ENCODE measurements at regions not wholly inside any gene's neighbourhood (a gene's known extent, or its start where the extent isn't known, plus 50 kb on each side); places are given as distances from the start of the nearest gene placed in this dataset.

GRCh38 chr2:136062066-136062837 lies 55.7 kb downstream of the CXCR4 start:
- DNase-seq (ENCODE audit: low spot score): no peak

DNA sequence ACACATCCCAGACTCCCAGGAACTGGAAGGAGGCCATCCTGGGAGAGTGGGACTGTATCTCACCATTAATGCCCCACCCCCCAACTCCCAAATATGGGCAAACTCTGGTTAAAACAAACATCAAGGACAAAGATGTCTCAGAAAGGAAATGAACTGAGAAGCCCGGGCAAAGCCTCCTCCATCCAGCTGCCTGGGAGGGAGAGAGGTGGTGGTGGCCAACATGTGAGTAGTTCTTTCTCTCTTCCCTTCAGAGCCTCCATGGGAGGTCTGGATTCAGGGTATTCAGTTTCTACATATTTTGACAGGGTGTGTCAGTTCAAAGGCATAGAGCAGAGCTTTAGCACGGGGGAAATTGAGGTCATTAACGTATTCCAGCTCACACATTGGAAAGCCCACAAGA lies 57.5 kb downstream of the CXCR4 start:
- DNase-seq (ENCODE audit: low spot score): no peak

DNA sequence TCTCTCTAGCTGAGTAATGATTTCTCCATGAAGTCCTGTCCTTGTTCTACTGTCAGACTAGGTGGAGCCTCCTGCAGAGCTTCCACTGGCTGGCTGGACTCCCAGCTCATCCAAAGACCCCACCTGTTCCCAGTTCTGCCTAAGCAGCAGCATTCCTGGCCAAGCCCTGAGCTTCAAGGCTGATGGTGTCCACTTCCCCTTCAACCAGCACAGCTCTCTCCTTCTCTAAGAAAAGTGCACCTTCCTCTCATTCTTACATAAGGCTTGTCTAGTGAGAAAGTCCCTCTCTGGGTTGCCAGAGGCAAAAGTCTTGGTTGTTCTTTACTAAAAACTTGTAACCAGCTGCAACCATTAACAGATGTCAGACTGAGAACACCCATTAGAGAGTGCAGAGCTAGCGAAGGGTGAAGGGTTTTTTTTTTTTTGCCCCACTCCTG lies 58.9 kb downstream of the CXCR4 start:
- no peak for DNase-seq (ENCODE audit: low spot score)

- DNase-seq (ENCODE audit: low spot score): no peak
Measured at GRCh38 chr2:136058262-136058661, 59.7 kb downstream of the CXCR4 start.

DNA sequence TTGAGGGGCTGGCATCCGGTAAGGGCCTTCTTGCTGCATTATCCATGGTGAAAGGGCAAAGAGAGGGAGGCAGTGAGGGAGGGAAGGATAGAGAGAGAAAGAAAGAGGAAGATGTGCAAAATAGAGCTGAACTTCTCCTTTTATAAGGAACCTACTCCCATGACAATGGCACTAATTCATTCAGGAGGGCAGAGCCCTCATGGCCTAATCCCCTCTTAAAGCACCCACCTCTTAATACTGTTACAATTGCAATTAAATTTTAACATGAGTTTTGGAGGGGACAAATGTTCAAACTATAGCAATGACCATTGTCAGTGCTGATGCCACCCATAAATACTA lies 60.2 kb downstream of the CXCR4 start:
- DNase-seq (ENCODE audit: low spot score): no peak

DNA sequence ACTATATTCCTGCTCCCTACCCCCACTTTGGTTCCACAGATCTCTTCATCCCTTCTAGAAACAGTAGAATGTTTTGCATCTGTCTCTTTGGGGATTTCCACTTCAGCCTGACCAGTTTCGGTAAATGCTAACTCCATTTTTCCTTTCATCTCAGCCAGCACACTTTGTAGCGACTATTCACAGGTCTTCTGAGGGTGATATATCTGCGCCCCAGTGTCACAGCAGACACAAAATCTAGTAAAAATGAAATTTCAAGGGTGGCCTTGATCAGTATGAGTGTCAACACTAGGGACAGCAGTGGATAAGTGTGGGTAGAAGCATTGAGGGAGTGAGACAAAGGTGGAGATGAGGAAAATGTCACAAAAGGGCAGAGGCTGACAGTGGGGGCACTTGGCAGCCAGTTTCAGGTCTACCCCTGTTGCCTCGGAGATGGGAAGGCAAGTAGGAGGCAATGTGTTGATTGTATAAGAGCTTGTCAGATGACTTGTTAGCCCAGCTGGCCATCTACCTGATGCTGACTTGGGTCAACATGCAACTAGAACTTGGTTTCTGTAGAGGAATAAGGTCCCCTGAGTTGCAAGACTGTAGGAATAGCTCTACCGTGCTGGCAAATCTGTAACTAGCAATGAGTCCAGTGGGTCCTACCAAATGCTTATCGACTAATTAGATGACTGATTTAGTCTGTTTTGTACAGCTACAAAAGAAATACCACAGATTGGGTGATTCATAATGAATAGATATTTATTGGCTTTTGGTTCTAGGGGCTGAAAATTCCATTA lies 60.7 kb downstream of the CXCR4 start:
- DNase-seq (ENCODE audit: low spot score): no peak

DNA sequence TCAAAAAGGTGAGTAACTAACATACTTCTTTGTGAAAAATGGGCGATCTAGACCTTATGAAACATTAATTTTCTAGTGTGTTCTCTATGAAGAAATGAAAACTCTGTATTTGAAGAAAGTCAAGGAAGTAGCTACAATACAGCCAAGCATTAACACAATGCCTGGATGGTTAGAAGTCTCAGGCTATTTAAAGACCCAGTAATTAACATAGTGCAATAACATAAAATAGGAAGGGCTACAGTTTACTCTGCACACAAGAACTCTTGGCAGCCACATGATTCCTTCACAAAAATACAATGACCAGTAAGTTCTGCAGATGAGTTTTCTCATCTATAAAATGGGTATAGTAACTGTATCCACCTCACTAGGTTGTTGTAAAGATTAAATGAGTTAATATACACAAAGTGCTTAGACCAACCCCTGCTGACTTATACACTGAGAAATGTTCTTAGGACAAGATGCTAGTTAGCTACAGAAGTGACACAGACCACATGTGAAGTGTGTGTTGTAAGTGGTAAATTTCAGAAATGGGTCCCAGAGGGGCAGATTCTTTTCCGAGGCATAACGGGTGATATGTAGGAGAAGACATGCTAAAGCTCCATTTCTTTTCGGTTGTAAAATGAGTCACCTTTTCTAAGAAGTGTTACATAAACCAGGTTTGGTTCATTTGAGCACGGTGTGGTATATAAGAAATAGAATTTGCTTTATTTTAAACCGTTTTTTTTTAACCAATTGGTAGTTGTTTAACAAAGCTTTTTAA lies 61.8 kb downstream of the CXCR4 start:
- no peak for DNase-seq (ENCODE audit: low spot score)

- DNase-seq (ENCODE audit: low spot score): no peak
Measured at GRCh38 chr2:136054856-136055255, 63.1 kb downstream of the CXCR4 start.

GRCh38 chr2:136052369-136053362 lies 65.3 kb downstream of the CXCR4 start:
- no peak for DNase-seq (ENCODE audit: low spot score)

DNA sequence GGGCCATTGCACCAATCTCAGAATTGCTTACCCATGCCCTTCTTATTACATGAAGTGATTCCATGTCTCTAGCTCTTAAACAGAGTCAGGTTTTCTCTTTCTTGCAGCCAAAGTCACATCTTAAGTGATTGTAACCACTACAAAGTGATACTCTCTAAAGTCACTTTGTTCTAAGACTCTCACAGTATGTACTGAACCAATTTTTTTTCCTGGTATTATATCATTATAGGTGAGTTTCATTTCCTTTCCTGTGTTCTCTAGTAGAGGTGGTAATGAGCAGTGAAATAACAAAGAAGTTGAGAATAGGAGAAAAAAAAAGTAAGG lies 66.3 kb upstream of the DARS1 start:
- no peak for DNase-seq (ENCODE audit: low spot score)

DNA sequence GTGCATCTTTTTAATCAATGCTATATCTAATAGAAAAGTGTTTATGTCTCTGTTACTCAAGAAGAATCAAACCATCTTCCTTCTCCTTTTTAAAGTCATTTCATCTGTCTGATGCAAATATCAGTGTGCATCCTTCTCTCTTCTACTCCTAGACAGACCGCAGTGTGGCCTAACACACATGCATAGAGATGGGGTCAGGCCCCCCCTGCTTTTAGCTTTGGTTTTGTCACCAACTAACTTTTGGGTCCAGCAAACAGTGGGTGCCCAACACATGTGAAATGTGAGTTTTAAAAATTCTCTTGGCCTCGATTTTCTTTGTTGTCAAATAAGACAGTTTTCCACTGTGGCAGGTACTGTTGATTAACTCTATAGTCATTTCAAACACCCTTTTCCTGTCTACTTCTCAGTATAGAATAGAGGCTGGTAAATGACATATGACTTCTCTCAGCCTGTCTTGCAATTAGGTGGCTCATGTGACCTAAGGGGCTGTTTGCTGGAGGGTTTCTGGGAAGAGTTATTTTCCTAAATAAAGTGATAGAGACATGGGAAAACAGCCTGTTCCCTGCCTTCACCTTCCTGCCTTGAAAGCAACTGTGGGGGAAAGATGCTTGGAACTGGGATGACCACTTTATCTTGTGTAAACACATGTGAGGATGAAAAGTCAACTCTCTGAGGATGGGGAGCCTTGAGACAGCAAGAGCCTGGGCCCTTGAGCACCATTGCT lies 65.7 kb upstream of the DARS1 start:
- no peak for DNase-seq (ENCODE audit: low spot score)

- DNase-seq (ENCODE audit: low spot score): no peak
Measured at GRCh38 chr2:136049991-136050920, 64.8 kb upstream of the DARS1 start.

GRCh38 chr2:136049011-136049742 lies 63.8 kb upstream of the DARS1 start:
- peak; percentile 69 for DNase-seq (ENCODE audit: low spot score)

DNA sequence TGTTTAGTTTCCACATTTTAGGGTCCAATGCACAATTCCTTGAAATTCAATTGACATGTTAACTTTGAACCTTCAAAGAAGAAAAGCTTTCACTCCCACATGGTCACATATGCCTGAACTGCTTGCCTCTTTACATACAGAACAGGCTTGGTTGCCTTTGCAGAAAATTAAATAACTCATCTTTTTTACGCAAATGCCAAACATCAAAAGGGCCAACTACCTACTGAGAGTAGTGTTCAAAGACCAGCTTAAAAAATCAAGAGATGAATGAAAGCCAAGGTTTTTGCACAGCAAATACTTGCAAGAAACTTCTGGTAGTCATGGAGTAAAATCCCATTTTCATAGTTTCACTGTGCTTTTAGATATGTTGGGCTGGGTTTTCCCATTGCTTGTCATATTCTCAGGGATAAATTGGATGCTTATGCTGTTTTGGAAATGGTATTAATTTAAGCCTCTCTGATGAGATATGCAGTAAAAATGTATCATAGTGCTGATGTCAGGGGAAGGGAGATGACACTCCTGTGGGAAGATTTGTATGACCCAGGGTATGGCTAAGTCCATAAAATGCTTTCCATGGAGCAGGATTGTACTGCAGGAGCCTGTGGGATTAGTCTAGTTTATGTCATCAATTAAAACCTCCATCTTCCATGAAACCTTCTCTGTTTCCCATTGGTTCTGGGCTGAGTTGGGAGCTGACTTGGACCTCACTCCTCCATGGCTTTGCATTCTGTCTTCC lies 60.6 kb upstream of the DARS1 start:
- no peak for DNase-seq (ENCODE audit: low spot score)

DNA sequence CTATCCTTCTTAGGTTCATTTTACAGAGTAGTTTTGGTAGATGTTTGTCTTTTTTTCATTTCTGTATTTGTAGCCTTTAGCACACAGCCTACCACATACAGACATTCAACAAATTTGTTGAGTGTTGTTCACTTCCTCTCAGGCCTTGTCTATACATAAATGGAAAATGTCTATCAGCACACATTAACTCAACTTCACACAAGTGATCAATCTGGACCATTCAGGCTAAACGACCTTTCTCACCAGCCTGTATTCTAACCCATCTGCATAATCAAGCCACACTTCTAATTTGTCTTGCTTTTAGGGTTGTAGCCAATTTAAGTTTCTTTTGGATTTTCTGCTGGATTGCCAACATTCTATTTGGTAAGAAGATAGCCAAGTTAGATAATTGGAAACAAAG lies 59.9 kb upstream of the DARS1 start:
- DNase-seq (ENCODE audit: low spot score): no peak

Data from left forelimb (tissue), 1 donor.